ENCODE measurements at regions not wholly inside any gene's neighbourhood (a gene's known extent, or its start where the extent isn't known, plus 50 kb on each side); places are given as distances from the start of the nearest gene placed in this dataset.

- H3K27ac ChIP-seq, result no peak overlapping the region
- TF ChIP-seq ZFX (IDR thresholded peaks at IDR 0.05; ENCODE audit: borderline replicate concordance) (no peak), CTCF (IDR thresholded peaks at IDR 0.05) (no peak)
Observed at GRCh38 chr14:97706819-97707218, 909.6 kb downstream of the VRK1 start.

- TF ChIP-seq CTCF (IDR thresholded peaks at IDR 0.05) (no peak), ZFX (IDR thresholded peaks at IDR 0.05; ENCODE audit: borderline replicate concordance) (no peak)
- H3K27ac ChIP-seq, result no peak overlapping the region
Observed at GRCh38 chr14:97707603-97708002, 910.4 kb downstream of the VRK1 start.

DNA sequence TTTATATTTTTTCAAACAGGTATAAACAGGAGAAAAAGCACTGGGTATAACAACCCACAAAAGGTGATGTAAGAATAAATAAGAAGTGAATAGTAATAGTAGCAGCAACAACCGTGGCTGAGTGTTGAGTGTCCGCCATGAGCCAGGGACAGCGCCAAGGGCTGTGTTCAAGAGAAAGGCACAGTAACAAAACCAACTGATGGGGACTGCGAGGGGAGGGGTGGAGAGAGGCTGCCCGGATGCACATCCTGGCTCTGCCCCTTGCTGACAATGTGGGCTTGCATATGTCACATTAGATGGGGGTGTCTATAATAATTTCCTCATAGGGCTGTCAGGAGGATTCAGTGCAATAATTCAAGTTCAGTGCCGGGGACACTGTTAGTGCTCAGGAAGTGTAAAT lies 912.4 kb downstream of the VRK1 start:
- H3K27ac ChIP-seq, result no peak overlapping the region
- TF ChIP-seq ZFX (IDR thresholded peaks at IDR 0.05; ENCODE audit: borderline replicate concordance), result no peak
- no peak for TF ChIP-seq CTCF (IDR thresholded peaks at IDR 0.05)

DNA sequence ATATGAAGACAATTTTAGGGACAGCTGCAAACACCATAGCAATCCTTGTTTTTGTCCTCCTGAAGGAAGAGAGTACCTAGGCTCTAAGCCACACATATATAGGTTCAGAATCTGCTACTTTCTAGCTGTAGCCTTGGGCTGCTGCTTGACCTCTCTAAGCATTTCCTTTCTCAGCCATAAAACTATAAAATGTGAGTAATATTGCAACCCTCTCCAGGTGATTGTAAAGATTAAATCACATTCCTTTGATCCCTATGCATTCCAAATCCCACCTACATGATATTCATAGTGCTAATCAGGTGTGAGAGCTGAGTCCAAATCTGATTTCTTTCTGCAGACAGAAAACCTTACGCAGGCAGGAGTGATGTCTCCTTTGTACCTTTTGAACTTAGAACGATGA lies 913.5 kb downstream of the VRK1 start:
- H3K27ac ChIP-seq, result no peak overlapping the region

DNA sequence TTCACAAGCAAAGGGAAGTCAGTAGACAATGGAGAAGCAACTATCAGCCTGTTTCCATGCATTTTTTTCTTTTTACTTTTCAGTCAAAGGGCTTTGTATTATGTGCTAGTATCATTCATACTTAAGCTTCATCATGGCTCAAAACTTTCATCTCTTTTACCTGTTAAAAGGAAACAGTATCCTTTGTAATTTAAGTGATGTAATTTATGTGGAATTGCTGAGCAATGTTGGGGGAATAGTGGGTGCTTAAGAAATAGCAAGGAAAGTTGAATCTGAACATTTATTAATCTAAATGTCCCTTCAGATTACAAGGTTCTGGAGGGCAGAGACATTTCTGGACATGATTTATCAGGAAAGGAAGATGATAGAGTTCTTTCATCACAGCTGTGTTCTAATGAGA lies 915.3 kb downstream of the VRK1 start:
- no peak overlapping the region for H3K27ac ChIP-seq
- TF ChIP-seq ZFX (IDR thresholded peaks at IDR 0.05; ENCODE audit: borderline replicate concordance) (no peak), CTCF (IDR thresholded peaks at IDR 0.05) (no peak)

More for the DNA sequence above, 913.5 kb downstream of the VRK1 start:
- TF ChIP-seq ZFX (IDR thresholded peaks at IDR 0.05; ENCODE audit: borderline replicate concordance) (no peak), CTCF (IDR thresholded peaks at IDR 0.05) (no peak)

DNA sequence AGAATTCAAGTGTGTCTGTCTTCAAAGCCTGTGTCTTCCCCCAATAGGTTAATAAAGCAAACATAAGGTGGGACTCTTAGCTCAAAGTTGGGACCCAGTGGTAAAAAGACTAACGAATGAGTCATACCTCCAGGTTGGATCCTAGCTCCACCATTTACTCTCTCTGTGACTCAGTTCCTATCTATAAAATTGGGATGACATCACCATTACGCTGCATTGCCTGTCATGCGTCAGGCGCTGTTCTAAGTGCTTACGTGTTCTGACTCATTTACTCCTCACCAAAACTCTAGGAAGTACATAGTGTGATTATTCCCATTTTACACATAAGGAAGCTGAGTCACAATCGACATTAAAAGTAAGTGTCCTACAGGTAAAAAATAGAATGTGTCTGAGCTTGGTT lies 915.8 kb downstream of the VRK1 start:
- TF ChIP-seq CTCF (IDR thresholded peaks at IDR 0.05), result no peak
- no peak for TF ChIP-seq ZFX (IDR thresholded peaks at IDR 0.05; ENCODE audit: borderline replicate concordance)
- no peak overlapping the region for H3K27ac ChIP-seq

DNA sequence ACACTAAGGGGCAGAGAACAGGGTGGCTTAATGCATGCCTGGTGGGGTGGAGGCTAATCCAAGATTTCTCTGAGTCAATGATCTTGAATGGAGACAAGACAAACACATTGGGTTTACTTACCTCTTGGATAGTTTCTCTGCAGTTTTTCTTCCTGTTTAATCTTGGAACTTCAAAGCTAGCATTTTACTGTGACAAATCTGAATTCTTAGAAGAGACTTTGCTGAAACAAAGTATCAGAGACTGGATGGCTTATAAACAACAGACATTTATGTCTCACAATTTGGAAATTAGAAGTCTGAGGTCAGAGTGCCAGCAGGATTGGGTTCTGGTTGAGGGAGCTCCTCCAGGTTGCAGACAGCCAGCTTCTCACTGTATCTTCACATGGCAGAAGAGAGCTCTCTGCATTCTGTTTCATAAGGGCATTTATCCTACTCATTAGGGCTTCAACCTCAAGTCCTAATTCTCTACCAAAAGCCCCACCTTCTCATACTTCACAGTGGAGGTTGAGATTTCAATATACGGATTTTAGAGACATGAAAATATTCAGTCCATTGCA lies 921.8 kb downstream of the VRK1 start:
- TF ChIP-seq CTCF (IDR thresholded peaks at IDR 0.05), result no peak
- no peak for TF ChIP-seq ZFX (IDR thresholded peaks at IDR 0.05; ENCODE audit: borderline replicate concordance)
- H3K27ac ChIP-seq, result no peak overlapping the region
